ENCODE measurements at regions not wholly inside any gene's neighbourhood (a gene's known extent, or its start where the extent isn't known, plus 50 kb on each side); places are given as distances from the start of the nearest gene placed in this dataset.
"Not testable (repeated sequence)": the region's sequence is repeated elsewhere in the genome, so short reads cannot be mapped to it uniquely, and the experiment has no call there.

- DNase-seq, result no peak
These were observed 216.1 kb downstream of the MEF2C start for GRCh38 chr5:88666761-88667495.

GRCh38 chr5:88665750-88666215 lies 217.2 kb downstream of the MEF2C start:
- no peak for DNase-seq

- peak; percentile 10 for DNase-seq
These were observed 218.3 kb downstream of the MEF2C start for GRCh38 chr5:88664645-88665044.

- DNase-seq, result no peak
These were observed 219.2 kb downstream of the MEF2C start for GRCh38 chr5:88663793-88664216.

- DNase-seq, result no peak
These were observed 220.1 kb downstream of the MEF2C start for GRCh38 chr5:88662846-88663245.

GRCh38 chr5:88661806-88662207 lies 221.2 kb downstream of the MEF2C start:
- DNase-seq, result no peak

- peak; percentile 90 for DNase-seq
These were observed 221.8 kb downstream of the MEF2C start for GRCh38 chr5:88660947-88661805.

- DNase-seq, result no peak
These were observed 222.6 kb downstream of the MEF2C start for GRCh38 chr5:88660264-88660946.

- no peak for DNase-seq
These were observed 223.3 kb downstream of the MEF2C start for GRCh38 chr5:88659529-88660263.

GRCh38 chr5:88658886-88659285 lies 224.1 kb downstream of the MEF2C start:
- DNase-seq, result no peak

- DNase-seq, result no peak
These were observed 224.8 kb downstream of the MEF2C start for GRCh38 chr5:88657906-88658775.

GRCh38 chr5:88657136-88657535 lies 225.8 kb downstream of the MEF2C start:
- DNase-seq, result no peak

GRCh38 chr5:88656221-88656950 lies 226.6 kb downstream of the MEF2C start:
- no peak for DNase-seq

GRCh38 chr5:88653471-88653870 lies 229.5 kb downstream of the MEF2C start:
- DNase-seq, result no peak

GRCh38 chr5:88647901-88648300 lies 235.1 kb downstream of the MEF2C start:
- DNase-seq, result no peak

GRCh38 chr5:88646866-88647265 lies 236.1 kb downstream of the MEF2C start:
- no peak for DNase-seq

- no peak for DNase-seq
These were observed 238.3 kb downstream of the MEF2C start for GRCh38 chr5:88644676-88645075.

GRCh38 chr5:88643315-88643714 lies 239.7 kb downstream of the MEF2C start:
- DNase-seq, result no peak

- DNase-seq, result no peak
These were observed 249.0 kb downstream of the MEF2C start for GRCh38 chr5:88634014-88634413.

GRCh38 chr5:88622890-88623289 lies 260.1 kb downstream of the MEF2C start:
- not testable (repeated sequence) for DNase-seq

GRCh38 chr5:88615767-88616166 lies 267.2 kb downstream of the MEF2C start:
- DNase-seq, result not testable (repeated sequence)

All from NCI-H2029 (cell line).